ENCODE measurements at regions not wholly inside any gene's neighbourhood (a gene's known extent, or its start where the extent isn't known, plus 50 kb on each side); places are given as distances from the start of the nearest gene placed in this dataset.

DNA sequence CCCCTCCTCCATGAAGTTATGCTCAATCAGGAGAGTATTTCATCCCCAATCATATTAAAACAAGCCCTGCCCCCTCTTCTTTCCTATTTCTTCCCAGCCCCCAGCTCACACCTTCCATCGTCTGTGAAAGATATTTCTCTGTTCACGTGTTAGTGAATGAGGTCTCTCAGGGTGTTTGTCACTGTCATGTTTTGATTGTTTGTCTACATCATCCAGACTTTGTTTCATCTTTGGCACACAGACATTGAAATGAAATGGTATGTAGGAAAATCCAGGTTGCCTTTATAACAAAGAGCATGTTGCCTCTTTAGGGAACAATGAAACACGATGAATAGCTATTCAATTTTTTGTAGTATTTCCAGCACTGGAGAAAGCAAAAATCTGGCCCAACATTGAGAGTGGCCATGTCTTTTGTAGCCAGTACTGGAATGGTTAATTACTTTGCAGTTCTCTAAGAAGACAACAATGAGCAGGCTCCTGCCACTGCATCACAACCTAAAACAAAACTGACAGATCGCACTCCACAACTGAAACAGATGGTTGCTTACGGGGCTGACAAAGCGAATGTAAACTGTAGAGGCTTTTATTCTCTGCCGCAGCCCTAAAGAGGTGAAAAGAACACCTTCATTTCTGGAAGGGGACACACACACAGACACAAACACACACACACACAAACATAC is 543.6 kb upstream of the CITED2 start:
- TF ChIP-seq EZH2 (IDR thresholded peaks at IDR 0.05; ENCODE audit: insufficient read depth, poor library complexity, severe bottlenecking) (no peak), EZH2phosphoT487 (IDR thresholded peaks at IDR 0.05; ENCODE audit: insufficient read depth, low read depth) (no peak)

Measured in GM23248 (cell line).